AG04450 (cell line): ENCODE measurements at regions not wholly inside any gene's neighbourhood (a gene's known extent, or its start where the extent isn't known, plus 50 kb on each side); places are given as distances from the start of the nearest gene placed in this dataset.

Experiments used
- CTCF ChIA-PET: fragments of 300-600, 350-600 bp; formaldehyde crosslinking; extraction: SDS; loops from one replicate; lab custom pipeline; 2022; ENCODE audit warnings: antibody characterized with exemption, inconsistent platforms; lab: Charles Lee
- POLR2A ChIA-PET: fragments of 350-600 bp; formaldehyde crosslinking; extraction: SDS; loops from one replicate; lab custom pipeline; 2021; ENCODE audit warnings: antibody characterized with exemption, inconsistent platforms; lab: Yijun Ruan, JAX
- DNase-seq: peaks from one replicate; pipeline ENCODE4 v3.0.0-alpha.2; 2011; ENCODE audit warnings: low read depth, low spot score
- H3K27ac ChIP-seq: one replicate; pipeline ENCODE4 v1.5.1; 2012; ENCODE audit warnings: low read depth, low read length, control low read depth
- H3K27me3 ChIP-seq: one replicate; pipeline ENCODE4 v1.6.0; 2012; ENCODE audit warnings: low read length; ENCODE audit not compliant: control insufficient read depth, insufficient read depth
- H3K4me3 ChIP-seq: 2 replicates; pipeline ENCODE4 v1.5.1; 2011; ENCODE audit warnings: mild to moderate bottlenecking, low read depth, low read length, control low read depth
- H3K9me3 ChIP-seq: 2 replicates; pipeline ENCODE4 v1.5.1; 2012; ENCODE audit warnings: low read length; ENCODE audit not compliant: control insufficient read depth, insufficient read depth
- CTCF ChIP-seq: IDR thresholded peaks from 2 replicates; pipeline ENCODE4 v1.5.1; 2011; ENCODE audit warnings: low read depth, low read length, control low read depth, inconsistent platforms

DNA sequence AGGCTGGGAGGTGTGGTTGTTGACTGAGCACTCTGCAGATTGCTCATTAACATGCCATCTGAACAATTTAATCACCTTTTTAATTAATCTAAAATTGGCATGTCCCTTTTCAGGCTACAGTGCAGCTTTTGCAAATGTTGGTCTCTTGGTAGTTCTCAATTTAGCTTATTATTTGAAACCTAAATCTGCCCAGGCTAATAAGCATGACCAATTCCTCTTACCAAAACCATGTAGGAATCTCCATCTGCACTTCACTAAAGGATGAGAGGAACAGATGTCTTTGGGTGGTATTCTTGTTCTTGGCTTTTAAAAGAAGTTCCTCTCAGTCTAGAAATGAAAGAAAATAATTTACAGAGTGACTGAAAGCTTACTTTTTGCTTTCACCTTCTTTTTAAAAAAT is 190.1 kb upstream of the RMST start:
- no peaks in the 10 kb centered on the region for H3K27me3 ChIP-seq
- no peak overlapping the region for H3K4me3 ChIP-seq
- CTCF ChIA-PET: no interaction called here
- TF ChIP-seq CTCF: no peak
- DNase-seq: no peak
- H3K9me3 ChIP-seq: peaks cover 5% of the 10 kb centered on the region
- H3K27ac ChIP-seq: no peak overlapping the region
- POLR2A ChIA-PET: no interaction called here

- H3K27me3 ChIP-seq: no peaks in the 10 kb centered on the region
- TF ChIP-seq CTCF: no peak
- H3K4me3 ChIP-seq: no peak overlapping the region
- POLR2A ChIA-PET: no interaction called here
- DNase-seq: no peak
- peaks cover 7% of the 10 kb centered on the region for H3K9me3 ChIP-seq
- CTCF ChIA-PET: no interaction called here
- no peak overlapping the region for H3K27ac ChIP-seq
These were observed 188.2 kb upstream of the RMST start for GRCh38 chr12:97274386-97274785.

- no peak for DNase-seq
- ChIA-PET CTCF (no interaction called here), POLR2A (no interaction called here)
- Histone ChIP-seq H3K27ac (no peak overlapping the region), H3K27me3 (no peaks in the 10 kb centered on the region), H3K4me3 (no peak overlapping the region), H3K9me3 (peaks cover 7% of the 10 kb centered on the region)
- no peak for TF ChIP-seq CTCF
These were observed 187.3 kb upstream of the RMST start for GRCh38 chr12:97275256-97275655.

DNA sequence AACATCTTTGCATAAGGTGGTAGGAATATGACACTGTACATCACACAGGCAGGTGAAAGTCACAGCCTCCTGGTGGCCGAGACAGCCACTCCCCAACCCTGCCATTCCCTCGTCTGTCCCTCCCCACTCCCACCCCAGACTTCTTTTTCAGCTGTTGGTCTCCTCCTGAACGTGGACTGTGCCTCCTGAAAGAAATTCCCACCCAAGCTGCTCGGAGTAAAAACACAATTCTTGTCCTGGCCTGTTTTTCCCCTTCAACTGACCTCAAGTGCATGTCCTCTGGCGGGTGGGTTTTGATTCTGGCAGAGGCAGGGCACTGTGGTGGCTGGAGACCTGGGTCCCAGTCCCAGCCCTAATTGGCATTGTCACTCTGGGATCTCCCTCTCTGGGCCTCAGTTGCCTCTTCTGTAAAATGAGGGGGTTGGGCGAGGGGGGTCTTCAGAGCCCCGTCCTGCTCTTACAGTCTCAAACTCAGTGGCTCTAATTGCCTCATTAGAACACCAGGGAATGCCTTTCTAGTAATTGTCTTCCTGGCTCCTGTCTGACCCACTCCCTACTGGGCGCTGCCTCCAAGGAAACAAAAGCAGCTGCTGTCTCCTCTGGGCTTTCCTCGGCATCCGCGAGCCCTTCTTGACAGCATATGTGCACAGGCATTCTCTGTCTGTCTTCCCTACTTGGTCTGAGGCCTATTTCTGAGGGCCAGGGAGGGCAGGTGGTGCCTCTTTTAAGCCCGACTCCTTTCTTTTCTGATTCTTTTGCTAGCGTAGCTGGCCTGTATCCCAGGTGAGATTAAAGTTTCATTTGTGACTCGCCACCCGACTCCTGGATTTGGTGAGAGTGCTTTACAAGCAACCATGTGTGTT is 186.6 kb upstream of the RMST start:
- H3K27ac ChIP-seq: no peak overlapping the region
- no peak overlapping the region for H3K4me3 ChIP-seq
- no peak for TF ChIP-seq CTCF
- POLR2A ChIA-PET: no interaction called here
- no peaks in the 10 kb centered on the region for H3K27me3 ChIP-seq
- H3K9me3 ChIP-seq: peaks cover 7% of the 10 kb centered on the region
- no peak for DNase-seq
- CTCF ChIA-PET: no interaction called here

DNA sequence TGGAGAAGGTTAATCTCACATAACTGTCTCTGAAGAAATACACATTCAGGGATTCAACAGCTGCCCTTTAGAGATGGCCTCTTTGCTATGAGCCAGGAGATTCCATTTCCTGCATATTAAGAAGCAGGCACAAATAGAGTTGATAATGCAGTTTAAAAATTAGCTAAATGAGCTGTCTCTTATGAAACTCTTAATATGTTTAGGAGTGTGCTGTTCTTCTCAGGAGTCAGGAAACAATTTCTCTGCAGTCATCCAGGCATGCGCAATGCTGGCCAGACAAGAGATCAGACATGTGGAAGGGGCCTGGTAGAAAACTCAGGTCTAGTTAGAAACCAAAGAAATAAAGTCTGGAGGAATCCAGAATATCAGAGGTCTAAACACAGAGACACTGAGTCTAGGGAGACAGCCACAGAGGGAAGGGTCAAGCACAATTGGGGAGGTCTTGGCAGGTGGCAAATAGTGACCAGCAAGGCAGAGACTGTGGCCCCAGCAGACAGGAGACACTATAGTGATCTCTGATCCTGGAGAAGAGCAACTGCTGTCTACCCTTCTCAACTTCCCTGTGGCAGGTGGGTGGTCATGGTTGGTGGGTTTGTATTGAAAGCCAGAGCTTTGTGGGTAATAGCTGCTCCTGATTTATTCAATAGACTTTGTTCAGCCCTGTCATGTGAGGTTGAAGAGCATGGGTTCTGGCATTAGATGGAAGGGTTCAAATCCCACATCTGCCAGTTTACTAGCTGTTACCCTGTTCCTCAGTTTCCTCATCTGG is 185.8 kb upstream of the RMST start:
- TF ChIP-seq CTCF: no peak
- POLR2A ChIA-PET: no interaction called here
- Histone ChIP-seq H3K27me3 (no peaks in the 10 kb centered on the region), H3K4me3 (no peak overlapping the region), H3K27ac (no peak overlapping the region), H3K9me3 (peaks cover 7% of the 10 kb centered on the region)
- CTCF ChIA-PET: no interaction called here
- DNase-seq: no peak
